Upper lobe of right lung (tissue), 1 donor: ENCODE measurements at regions not wholly inside any gene's neighbourhood (a gene's known extent, or its start where the extent isn't known, plus 50 kb on each side); places are given as distances from the start of the nearest gene placed in this dataset.

Experiments
- ATAC-seq: fragments of 200-7000 bp; cut with Tn5 transposase; one replicate; pipeline ENCODE4 v1.9.1; 2020; ENCODE audit warnings: mild to moderate bottlenecking, moderate library complexity
- DNase-seq: peaks from one replicate; pipeline ENCODE4 v3.0.0-alpha.2; 2020
- H3K27ac ChIP-seq: fragments of 200-600 bp; one replicate; pipeline ENCODE4 v1.8.0; 2022
- H3K27me3 ChIP-seq: fragments of 200-600 bp; one replicate; pipeline ENCODE4 v1.8.0; 2022; ENCODE audit warnings: mild to moderate bottlenecking
- H3K36me3 ChIP-seq: fragments of 200-600 bp; one replicate; pipeline ENCODE4 v1.8.0; 2022
- H3K4me1 ChIP-seq: fragments of 200-600 bp; one replicate; pipeline ENCODE4 v1.8.0; 2022
- H3K4me3 ChIP-seq: fragments of 200-600 bp; one replicate; pipeline ENCODE4 v1.8.0; 2022; ENCODE audit warnings: mild to moderate bottlenecking
- H3K9me3 ChIP-seq: fragments of 200-600 bp; one replicate; pipeline ENCODE4 v1.8.0; 2022
- CTCF ChIP-seq: fragments of 200-600 bp; IDR thresholded peaks from one replicate; pipeline ENCODE4 v1.8.0; 2022; ENCODE audit warnings: antibody characterized with exemption
- intact Hi-C: fragments of 100-400 bp; cut with DNase I; formaldehyde crosslinking; loops from one replicate; pipeline ENCODE4 v1.11.0; 2022
- donor health status: DM: no; HTN: yes; CAD: no; lungs with severe emphysema.

- intact Hi-C loops: no loop called here
- no peak for ATAC-seq
- H3K9me3 ChIP-seq: no peaks in the 10 kb centered on the region
Observed at GRCh38 chr15:37298271-37298670, 197.9 kb upstream of the MEIS2 start.

DNA sequence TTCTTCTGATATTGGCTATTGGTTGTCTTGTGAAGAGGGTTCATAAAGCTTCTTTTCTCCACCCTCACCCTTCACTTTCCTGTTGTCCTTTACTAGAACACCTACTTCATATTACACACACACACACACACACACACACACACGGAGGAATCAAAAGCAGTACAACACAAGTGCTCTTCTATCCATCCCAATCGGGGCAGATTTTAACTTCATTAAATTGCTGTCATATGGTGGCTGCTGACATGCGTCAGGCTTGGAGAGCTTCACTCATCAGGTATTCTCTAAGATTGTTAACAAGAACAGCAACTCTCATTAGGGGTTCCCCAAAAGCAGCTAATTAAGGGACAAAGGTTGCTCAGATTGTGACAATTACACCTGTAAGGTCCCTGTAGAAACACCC lies 239.1 kb upstream of the MEIS2 start:
- Histone ChIP-seq H3K27me3 (no peaks in the 10 kb centered on the region), H3K27ac (no peak overlapping the region), H3K9me3 (no peaks in the 10 kb centered on the region), H3K36me3 (no peaks in the 10 kb centered on the region), H3K4me3 (no peak overlapping the region), H3K4me1 (no peaks in the 10 kb centered on the region)
- DNase-seq: no peak
- no peak for ATAC-seq
- TF ChIP-seq CTCF: no peak
- intact Hi-C loops: no loop called here

More at GRCh38 chr15:37298271-37298670, 197.9 kb upstream of the MEIS2 start:
- no peak for TF ChIP-seq CTCF
- H3K4me1 ChIP-seq: no peaks in the 10 kb centered on the region
- H3K36me3 ChIP-seq: no peaks in the 10 kb centered on the region
- H3K27me3 ChIP-seq: no peaks in the 10 kb centered on the region
- DNase-seq: no peak
- H3K27ac ChIP-seq: no peak overlapping the region
- H3K4me3 ChIP-seq: no peak overlapping the region

DNA sequence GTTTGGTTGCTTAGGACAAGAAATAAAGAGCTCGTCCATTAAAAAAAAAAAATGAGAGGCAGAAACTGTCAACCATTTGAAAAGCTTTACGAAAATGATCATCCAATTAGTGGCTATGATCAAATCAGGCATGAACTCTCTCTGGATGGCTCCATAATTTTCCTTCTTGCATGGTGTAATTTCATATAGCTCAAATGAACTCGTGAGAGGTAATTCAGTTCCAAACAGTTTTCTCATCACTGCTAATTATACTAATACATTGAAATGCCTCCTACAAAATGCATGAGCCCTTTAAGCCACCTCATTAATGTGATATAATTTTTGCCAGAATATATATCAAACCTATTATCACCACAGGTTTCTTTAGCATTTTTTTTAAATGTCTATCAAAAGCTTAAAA lies 239.5 kb upstream of the MEIS2 start:
- DNase-seq (no peak), ATAC-seq (no peak)
- H3K27ac ChIP-seq: no peak overlapping the region
- H3K4me3 ChIP-seq: no peak overlapping the region
- no peaks in the 10 kb centered on the region for H3K9me3 ChIP-seq
- no peaks in the 10 kb centered on the region for H3K27me3 ChIP-seq
- H3K36me3 ChIP-seq: no peaks in the 10 kb centered on the region
- no peaks in the 10 kb centered on the region for H3K4me1 ChIP-seq
- TF ChIP-seq CTCF: no peak
- intact Hi-C loops: no loop called here

- Histone ChIP-seq H3K9me3 (no peaks in the 10 kb centered on the region), H3K4me1 (no peaks in the 10 kb centered on the region), H3K27me3 (no peaks in the 10 kb centered on the region), H3K36me3 (no peaks in the 10 kb centered on the region), H3K4me3 (no peak overlapping the region), H3K27ac (no peak overlapping the region)
- intact Hi-C loops: no loop called here
- DNase-seq (no peak), ATAC-seq (no peak)
- TF ChIP-seq CTCF: no peak
Observed at GRCh38 chr15:37340438-37340837, 240.1 kb upstream of the MEIS2 start.

DNA sequence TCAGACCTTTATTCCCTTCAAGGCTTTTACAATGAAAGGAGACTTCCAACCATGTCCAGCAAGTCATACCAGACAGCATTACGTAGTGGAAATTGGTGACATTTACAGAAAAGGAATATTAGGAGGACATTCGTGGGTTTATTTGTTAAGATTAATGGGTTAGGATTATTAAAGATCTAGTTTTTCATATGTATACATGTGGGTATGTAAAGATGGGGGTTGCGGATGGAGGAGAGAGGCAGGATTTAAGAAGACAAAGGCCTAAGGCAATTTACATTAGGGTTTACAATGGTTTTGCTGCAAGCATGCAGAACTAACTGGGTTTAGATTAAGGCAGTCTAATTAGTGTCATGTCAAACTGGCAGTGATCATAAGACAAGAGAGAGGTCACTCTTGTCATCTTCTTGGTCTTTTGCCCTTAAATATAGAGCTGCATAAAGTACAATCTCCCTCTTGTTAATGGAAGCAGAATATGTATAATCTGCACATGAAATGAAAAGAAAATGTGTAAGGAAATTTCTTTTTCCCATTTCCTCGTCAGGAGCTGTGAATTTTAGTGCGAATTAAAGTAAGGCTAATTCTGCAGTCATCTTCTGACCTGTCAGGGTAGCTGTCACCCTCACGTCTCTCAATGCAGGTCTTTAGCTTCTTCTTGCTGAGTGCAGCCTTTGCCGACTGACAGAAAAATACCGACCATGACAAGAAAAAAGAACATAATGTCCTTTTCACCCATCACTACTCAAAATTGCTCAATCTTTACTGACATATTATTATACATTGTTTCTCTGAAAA lies 258.9 kb upstream of the MEIS2 start:
- TF ChIP-seq CTCF: no peak
- DNase-seq (no peak), ATAC-seq (no peak)
- Histone ChIP-seq H3K9me3 (no peaks in the 10 kb centered on the region), H3K27me3 (no peaks in the 10 kb centered on the region), H3K27ac (no peak overlapping the region), H3K36me3 (no peaks in the 10 kb centered on the region), H3K4me3 (no peak overlapping the region), H3K4me1 (no peaks in the 10 kb centered on the region)
- intact Hi-C loops: no loop called here

DNA sequence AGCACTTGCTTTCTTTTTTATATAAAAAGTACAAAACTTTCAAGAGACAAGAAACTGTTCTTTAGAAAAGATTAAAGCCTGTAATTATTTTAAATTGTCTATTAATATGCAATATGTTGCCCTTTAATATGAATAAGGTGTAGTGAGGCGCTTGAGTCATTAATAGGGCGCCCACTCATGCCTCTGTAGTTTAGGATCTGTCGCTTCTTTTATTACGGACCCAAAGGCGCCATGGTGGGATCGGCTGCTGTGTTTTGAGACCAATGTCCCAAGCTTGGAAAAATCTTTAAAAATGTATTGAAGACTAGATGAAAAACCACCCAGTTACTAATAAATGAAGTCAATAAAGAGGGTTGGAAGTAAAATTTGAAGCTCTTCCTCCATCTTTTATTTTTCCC lies 259.5 kb upstream of the MEIS2 start:
- H3K4me1 ChIP-seq: no peaks in the 10 kb centered on the region
- H3K4me3 ChIP-seq: no peak overlapping the region
- H3K27me3 ChIP-seq: no peaks in the 10 kb centered on the region
- no peak for DNase-seq
- intact Hi-C loops: no loop called here
- H3K36me3 ChIP-seq: no peaks in the 10 kb centered on the region
- H3K9me3 ChIP-seq: no peaks in the 10 kb centered on the region
- no peak overlapping the region for H3K27ac ChIP-seq
- ATAC-seq: no peak
- TF ChIP-seq CTCF: no peak
